ENCODE measurements at regions not wholly inside any gene's neighbourhood (a gene's known extent, or its start where the extent isn't known, plus 50 kb on each side); places are given as distances from the start of the nearest gene placed in this dataset.

DNA sequence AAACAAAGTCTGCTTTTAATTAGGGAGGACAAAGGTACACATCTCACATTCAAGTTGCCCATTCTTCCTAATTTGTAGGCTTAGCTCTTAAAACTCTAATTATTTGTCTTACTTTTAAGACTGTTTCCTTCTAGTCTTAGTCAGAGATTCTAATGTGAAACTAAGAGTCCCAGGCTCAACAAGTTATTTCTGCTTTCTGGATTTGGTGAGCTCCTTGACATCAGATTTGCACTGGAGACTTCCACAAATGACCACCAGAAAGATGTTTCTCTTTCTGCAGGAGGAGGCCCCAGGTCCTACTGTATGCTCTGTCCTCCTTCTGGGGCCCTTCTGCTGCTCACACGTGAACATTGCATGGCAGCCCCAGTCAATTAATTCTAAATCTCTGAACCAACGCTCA, 194.2 kb upstream of the JUN start:
- DNase-seq, result no peak

DNA sequence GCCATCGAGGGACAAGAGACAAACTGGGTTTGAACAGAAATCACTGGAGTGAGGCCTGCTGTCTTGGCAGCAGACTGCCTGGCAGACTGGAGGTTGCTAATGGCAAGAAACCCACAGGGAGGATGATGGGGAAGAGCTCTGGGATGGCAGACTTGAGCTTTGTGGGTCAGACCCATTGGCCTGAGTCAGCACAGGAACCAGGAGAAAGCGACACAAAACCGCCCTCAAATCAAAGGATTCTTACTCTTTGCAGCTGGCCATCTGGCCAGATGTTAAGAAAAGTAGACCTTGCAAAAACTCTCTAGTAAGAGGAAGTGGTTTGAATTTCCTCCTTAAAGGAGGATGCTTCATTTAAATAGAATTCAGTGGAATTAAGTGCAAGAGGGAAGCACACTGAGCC, 195.2 kb upstream of the JUN start:
- DNase-seq, result no peak

DNA sequence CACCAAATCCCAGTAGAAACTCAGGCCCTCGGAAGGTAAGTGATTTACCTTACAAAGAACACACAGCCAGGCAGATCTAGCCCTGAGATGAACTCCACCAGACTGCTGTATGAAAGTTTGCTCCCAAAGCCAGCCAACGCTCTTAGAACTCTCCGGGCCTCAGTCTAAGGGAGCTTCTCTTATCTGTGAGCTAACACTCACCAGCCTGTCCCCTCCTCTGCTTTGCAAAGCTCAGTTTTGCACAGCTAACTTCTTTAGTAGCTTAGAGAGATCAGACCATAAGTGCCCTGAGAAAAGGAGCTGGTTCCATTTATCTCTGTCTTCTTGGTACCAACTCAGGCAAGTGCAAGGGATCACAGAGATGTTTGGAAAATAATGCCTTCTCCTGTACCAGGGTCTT, 195.8 kb upstream of the JUN start:
- DNase-seq, result no peak

DNA sequence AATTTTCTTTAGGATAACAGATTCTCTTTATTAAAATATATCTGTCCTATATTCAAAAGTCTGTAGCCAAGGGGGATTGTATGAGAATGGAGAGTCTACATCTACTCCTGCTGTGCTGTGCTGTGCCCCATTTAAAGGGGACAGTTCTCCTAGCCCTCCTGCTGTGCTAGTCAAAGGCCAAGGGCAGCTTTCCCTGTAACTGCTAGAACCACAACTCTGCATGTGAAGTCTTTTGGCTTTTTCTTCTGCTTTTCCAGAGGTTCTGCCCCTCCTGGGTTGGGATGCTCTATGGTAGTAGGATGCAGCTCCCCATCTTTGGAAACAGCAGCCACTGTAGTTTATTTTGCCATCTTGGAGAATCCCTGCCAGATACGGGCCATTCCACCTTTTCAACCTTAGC, 197.5 kb upstream of the JUN start:
- DNase-seq, result no peak

DNA sequence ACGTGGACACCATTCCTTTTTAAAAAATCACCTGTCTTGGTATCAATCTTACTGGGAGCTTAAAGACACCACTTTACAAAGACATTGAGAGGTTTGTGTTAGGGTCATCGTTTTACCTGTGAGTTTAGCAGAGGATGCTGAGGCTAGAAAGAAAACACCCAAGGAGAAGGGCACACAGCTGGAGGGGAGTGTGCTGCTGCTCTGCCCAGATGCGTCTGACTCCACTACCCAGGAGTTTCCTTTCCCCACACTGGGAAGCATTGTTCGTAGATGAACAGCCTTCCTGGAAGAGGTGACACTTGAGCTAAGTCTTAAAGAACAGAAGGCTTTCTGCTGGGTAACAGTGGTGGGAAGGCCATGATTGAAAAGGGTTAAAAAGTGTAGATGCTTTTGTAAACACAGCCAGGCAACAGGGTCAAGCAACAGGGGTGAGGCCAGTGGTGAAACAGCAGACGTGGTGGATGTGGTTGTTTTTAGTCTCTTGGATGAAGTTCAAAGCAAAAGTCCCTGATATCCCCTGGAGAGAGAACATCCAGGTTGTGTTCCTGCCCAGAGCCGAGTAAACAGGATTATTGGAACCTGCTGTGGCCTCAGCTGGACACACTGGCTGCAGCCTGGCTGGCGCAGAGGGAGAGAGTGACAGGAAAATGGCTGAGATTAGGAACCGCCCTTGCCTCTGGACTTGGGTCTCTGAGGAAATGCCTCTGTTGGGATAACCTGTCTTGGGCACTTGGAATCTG, 198.6 kb upstream of the JUN start:
- DNase-seq, result no peak

DNA sequence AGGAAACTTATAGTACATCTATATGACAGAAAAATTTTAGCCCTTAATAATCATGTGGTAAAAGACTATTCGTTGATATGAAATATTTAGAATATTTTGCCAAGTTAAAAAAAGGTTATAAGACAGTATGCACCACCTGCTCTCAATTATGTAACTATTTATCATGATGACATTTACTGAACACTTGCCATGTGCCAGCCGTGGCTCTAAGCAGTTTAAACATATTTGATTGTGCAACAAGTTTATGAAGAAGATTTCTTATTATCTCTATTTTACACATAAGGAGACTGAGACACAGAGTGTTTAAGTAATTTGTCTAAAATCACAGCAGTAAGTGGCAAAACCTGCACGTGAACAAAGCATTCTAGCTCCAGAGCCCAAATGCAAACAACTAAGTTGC, 199.3 kb upstream of the JUN start:
- DNase-seq, result no peak

DNA sequence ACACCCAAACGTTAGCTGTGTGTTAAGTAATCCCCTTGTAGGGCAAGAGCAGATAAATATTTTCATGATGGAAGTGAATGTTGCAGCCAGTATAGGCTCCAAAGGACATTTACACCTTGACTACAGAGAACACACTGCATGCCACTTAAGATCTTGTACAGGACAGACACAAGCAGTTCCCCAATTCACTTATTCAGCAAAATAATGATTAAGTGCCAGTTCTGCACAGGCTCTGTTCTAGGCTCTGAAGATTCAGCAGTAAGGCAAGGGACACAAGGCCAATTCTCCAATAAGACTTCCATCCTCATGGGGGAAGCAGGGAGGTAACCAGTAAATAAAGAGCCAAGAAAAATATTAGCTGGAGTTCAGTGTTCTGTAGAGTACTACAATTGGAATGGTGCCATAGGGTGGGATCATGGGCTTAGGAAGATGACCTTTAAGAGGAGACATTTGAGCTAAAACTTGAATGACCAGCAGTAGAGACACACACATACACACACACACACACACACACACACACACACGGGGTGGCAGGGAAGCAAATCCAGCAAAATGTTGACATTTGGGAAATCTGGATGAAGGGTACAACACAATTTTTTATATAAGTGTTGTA, 199.9 kb upstream of the JUN start:
- DNase-seq, result no peak

DNA sequence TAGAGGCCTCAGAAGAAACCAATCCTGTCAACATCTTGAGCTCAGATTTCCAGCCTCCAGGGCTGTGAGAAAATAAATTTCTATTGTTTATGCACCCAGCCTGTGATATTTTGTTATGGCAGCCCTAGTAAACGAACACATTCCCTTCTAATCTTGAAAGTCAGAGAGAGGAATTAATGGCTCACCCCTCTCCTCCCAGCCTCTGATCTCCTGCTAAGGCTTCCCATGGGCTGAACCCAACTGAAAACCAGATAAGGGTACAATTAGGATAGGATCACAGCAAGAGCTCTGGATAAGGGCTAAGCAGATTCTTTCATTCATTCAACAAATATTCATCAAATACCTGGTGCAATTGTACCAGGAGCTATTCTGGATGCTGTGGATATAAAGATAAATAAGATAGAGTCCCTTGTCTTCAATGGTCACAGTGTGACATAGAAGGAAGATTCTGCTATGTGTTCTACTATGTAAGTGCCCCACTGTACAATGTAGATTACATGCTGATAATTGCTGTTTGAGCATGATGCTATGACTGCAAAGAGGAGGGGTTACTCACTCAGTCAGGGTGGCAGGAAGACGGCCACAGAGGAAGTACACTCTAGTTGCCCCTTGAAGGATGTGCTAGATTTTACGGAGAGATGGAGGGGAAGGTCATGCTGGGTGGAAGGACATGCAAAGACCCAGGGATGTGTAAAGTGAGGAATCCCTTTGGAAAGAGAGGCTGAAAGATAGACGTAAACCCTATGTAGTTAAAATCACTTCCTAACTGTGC, 203.3 kb upstream of the JUN start:
- DNase-seq, result no peak

DNA sequence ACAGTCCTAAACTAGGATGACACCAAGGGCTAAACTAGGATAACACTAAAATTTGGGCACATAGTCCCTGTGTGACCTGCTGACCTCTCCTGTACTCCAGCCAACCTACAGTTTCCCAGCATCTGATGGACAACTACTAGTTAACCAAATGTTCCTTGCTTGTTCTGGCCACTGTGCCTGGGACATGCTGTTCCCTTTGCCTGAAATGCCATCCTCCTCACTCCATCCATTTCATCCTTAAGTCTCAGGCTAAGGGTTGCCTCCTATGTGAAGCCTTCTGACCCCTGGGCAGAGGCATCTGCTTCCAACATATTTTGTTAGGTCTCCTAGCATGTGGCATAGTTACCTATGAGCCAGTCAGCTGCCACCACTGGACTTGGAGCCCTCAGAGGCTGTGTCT, 204.9 kb upstream of the JUN start:
- DNase-seq, result no peak

DNA sequence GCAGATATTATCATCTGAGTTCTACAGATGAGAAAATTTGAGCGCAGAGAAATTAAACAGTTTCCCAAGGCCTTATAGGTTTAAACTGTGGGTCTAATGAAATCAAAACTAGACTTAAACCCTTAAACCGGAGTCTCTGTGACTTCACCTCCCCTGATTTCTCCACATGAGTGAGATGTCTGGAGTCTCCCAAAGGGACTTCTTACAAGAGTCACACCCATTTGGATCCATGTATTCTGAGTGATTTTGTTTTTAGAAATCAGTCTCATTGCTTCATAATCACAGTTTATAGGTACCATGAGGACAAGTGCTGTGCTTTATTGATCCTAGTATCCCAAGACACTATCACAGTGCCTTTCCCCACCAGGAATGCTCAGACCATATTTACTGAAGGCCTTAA, 206.0 kb upstream of the JUN start:
- no peak for DNase-seq

DNA sequence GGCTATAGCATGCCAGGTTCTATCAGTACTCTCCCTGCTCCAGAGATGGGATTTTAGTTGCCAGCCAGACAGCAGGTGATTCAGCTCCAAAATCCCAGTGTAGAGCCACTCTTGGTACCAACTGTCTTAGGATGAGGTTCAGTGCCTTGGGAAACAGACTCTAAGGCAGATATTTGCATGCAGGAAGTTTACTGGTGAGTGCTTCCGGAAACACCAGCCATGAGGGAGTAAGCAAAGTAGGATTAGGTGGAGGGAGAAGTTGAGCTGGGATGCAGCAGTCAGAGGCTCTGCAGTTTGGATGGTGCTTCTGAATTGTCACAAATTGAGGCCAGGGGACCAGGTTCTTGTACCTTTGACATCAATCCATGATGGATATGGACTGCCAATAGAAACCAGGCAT, 207.5 kb upstream of the JUN start:
- no peak for DNase-seq

DNA sequence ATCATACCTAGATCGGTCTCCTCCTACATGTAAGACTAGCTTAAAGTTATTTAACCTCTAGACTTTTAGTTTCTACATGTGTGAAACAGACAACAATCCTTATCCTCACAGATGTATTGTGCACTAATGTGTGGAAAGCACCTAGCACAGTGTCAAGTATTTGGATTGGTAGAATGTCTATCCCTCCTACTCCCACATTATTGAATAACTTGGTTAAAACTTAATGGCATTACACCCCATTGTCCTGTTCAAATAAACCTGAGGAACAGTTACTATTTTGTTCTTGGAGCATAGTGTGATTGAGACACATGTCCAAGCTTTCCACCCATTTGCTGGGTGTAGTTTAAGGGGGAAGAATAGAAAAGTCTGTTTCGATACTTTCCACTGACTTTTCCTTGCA, 208.8 kb upstream of the JUN start:
- no peak for DNase-seq

DNA sequence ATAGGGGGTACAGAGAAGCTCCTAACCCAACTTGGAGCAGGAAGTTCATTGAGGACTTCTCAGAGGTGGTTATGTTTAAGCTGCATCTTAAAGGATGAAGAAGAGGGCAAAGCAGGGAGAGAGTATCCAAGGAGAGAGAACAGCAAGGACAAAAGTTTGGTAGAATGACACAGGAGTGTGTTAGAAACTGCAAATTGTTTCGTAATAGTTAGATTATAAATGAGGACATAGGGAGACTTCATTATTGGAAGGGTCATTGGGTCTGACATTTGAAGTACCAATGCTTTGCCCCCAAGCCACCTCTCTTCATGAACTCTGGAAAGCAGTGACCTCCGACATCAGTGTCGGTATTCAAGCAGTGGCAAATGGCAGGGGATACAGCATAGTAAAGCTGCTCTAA, 209.6 kb upstream of the JUN start:
- DNase-seq, result no peak

DNA sequence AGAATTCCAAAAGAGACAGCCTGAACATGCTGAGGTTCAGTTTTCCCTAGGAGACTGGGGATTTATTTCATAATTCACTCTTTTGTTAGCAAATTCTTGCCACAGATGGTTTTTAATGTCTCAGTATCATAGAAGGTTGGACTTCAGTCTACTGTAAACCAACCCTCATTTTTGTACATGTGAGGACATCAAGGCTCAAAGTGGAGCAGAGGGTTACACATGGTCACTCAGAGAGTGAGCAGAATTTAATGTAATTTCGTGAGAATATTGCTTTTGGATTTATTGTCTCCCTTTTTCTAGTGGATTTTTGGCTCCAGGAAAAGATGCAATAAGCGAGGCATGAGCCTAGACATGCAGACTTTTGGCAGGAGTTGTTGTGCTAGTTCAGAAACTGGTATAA, 210.8 kb upstream of the JUN start:
- no peak for DNase-seq

DNA sequence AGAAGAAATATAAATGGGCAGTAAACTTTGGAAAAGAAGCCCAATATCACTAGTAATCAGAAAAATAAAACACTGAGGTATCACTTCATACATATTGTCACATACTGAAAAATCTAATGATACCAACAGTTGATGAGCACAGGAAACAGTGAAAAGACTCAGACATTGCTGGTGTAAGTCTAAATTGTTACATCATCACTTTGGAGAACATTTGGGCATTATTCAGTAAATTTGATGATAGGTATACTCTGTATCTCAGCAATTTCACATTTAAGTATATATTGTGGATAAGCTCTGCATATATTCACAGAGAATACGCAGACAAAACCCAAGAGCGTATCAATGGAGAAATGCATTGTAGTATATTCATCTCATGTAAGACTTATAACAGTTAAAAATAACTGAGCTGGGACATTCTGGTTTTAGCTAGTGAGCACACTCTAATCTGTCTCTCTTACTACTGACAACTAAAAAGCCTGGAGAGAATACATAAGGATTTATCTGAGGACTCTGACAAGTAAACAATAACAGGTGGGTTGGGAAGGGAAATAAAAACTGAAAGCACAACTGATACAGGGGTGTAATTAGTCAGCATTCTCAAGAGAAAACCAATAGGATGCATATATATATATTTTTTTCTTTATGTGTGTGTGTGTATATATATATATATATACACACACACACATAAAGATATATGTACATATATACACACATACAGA, 212.7 kb upstream of the JUN start:
- no peak for DNase-seq

DNA sequence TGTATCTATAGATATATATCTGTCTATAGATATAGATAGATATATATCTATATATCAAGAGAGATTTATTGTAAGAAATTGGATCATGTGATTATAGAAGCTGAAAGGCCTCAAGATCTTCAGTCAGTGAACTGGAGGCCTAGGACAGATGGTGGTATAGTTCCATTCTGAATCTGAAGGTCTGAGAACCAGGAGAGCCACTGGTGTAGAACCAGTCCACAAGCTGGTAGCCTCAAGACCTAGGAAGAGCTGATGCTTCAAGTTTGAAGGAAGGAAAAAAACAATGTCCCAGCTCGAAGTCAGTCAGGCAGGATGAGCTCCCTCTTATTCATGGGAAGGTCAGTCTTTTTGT, 213.2 kb upstream of the JUN start:
- DNase-seq, result no peak

DNA sequence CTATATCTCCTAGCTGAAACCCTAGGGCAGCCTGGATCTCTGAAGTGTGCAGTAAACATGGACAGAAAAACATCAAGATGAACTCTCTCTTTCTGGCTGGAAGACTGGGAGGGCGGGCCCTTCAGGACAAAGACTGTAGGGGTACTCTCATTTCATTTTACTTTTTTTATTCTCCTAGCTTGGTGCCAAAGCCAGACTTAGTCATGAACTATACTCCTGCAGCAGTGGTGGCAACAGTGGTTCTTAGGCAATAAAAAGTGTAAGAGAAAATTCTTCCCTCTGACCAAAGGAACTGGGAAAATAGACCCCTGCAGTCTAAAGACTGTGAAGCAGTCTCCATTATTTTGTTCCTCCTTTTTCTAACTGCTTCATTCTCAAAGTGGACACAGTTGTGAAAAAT, 213.8 kb upstream of the JUN start:
- DNase-seq, result no peak

DNA sequence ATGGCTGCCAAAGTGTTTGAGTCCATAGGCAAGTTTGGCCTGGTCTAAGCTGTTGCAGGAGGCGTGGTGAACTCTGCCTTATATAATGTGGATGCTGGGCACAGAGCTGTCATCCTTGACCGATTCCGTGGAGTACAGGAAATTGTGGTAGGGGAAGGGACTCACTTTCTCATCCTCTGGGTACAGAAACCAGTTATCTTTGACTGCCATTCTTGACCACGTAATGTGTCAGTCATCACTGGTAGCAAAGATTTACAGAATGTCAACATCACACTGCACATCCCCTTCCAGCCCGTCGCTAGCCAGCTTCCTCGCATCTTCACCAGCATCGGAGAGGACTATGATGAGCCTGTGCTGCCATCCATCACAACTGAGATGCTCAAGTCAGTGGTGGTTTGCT, 215.8 kb upstream of the JUN start:
- no peak for DNase-seq

DNA sequence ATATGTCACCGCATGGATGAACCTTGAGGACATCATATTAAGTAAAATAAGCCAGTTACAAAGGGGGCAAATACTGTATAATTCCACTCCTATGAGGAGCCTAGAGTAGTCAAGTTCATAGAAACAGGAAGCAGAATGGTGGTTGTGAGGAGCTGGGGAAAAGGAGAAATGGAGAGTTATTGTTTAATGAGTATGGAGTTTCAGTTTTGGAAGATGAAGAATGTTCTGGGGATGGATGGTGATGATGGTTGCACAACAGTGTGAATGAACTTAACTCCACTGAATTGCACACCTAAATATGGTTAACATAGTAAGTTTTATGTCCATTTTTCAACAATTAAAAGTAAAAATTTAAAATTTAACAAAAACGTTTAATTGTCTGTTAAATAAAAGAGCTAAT, 220.9 kb upstream of the JUN start:
- DNase-seq, result no peak

DNA sequence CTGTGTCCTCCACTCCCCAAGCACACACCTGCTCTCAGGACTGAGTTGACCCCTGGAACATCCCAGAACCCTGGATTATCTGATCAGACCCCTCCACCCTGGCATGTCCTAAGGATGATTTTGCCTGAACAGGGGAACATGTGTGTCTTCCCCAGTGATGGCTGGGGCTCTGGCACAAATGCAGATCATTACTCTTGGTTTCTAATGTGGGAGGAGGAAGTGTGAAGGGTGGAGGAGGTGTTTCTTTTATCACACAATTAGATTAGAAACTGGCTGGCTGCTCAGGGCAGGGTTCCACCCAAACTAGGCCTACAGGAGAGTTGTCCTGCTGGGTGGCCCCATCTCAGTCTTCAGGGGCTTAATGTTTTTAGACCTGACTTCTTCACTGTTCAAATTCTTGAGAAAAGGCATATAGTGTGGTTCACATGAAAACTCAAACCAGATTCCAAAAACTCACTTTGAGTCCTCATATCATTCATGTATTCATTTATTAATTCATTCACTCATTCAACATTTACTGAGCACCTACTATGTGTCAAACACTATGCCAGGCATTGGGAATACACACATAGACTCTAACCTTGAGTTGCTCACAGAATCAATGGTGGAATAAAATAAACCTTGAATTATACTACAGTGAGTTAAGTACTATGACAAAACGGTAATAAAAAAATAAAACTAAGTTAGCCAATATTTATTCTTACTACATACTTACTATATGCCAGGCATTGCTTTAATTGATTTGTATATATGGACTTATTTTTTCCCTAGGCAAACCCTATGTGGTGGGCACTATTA, 221.8 kb upstream of the JUN start:
- DNase-seq, result no peak

DNA sequence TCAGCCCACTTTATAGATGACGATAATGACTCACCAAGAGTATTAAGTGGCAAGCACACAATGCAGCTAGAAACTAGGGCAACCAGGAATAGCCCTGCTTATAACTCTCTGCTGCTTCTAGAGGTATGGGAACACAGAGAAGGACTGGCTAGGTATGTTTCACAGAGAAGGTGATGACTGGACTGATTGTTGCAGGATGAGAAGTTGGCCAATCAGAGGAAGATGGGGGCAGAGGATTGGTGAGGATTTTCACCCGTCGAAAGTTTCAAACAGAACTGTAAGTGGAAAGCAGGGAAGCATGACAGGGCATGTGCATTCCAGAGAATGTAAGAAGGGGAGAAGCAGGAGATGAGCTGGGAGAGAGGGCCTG, 222.4 kb upstream of the JUN start:
- DNase-seq, result no peak

DNA sequence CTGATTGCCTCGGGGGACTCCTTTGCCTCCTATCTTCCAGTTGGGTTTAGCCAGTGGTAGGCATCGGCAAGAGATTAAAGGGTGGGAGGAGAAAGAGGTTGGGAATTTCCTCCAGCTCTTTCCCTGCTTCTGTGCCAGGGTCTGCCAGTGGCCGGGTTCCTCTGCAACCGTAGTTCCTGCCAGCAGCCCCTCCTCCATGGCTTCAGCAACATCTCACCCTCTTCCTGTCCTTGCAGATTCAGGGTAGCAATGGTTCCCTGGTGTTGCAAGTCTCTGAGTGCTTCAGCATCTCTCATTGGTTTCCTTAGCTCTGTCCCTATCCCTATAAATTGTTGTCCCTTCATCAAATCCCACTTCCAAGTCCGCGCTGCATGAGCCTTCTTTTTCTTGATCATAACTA, 223.1 kb upstream of the JUN start:
- DNase-seq, result no peak

DNA sequence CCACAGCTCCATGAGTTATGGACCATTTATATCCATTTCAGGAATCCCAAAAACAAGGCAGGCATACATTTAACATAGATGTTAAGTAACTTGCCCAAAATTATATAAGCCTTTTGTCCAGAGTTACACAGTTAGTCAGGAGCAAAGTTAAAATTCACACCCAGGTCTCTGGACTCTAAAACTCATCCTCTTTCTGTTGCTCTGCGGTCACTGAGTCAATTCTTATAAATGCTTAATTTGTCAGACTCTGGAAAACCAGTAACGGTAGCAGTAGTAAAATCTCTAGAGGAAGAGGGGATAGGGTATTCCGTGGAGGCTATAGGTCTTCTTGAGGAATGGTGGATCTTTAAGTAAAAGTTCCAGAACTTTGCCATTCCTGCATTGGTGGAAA, 223.6 kb upstream of the JUN start:
- DNase-seq, result no peak
